NCI-H1417 treated with DMSO at 0.1 percent for 48 hours (cell line): ENCODE measurements at regions not wholly inside any gene's neighbourhood (a gene's known extent, or its start where the extent isn't known, plus 50 kb on each side); places are given as distances from the start of the nearest gene placed in this dataset.

Experiments used
- DNase-seq: peaks from one replicate; lab custom pipeline; 2025; lab: John Stamatoyannopoulos, UW

DNA sequence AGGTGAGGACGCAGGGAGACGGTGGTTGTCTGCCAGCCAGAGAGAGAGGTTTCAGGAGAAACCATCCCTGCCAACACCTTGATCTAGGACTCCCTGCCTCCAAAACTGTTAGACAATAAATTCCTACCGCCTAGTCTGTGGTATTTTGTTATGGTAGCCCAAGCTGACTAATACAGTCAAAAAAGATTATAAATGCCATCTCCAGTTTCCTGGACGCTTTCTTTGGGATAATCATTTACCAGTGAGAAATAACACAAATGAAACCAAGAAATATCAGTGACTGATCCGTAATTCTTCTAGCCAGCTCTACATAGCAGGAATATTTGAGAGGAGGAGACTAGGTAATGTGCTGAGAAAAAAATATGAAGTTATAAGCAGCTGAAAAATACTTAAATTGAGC is 707.8 kb upstream of the LMCD1 start:
- no peak for DNase-seq

DNA sequence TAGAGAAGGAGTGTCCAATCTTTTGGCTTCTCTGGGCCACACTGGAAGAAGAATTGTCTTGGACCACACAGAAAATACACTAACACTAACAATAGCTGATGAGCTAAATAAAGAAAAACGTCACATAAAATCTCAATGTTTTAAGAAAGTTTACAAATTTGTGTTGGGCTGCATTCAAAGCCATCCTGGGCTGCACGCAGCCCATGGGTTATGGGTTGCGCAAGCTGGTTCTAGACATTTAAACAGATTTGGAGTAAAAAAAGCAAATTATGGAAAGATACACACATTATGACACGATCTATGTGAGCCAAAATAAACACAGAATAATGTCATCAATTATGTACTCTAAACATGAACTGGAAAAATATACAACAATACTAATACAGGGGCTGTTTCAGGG is 703.3 kb upstream of the LMCD1 start:
- no peak for DNase-seq

DNA sequence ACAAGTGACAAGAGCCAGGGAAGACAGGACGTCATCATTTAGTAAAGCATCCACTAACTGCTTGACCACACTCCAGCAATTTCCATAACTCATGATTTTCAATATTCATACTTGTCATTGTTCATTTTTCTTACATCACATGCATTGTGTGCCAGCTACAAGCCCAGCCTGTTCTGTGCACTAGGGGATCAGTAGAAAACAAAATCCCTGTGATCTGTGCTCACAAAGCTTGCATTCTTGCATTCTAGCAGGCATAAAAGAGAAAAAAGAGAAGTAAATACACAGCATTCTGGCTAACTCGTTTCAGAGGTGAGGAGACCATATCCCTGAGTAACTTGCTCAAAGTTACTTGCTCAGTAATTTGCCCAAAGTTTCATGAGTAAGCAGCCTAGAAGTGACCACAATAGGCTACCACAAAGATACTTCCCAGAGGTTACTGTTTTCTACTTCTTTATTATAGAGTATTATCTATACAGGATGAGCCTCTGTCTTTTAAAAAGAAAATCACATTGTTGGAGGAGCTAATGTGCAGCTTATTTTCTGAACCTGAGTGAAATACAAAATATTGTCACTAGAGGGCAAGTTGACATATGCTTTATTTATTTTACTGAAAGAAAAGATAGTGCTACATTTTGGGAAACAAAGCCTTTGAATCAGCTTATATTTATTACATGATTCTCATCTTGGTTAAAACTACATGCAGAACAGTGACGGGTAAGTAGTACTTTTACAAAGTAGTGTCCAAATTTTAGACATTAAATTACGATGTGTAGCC is 701.4 kb upstream of the LMCD1 start:
- no peak for DNase-seq

DNA sequence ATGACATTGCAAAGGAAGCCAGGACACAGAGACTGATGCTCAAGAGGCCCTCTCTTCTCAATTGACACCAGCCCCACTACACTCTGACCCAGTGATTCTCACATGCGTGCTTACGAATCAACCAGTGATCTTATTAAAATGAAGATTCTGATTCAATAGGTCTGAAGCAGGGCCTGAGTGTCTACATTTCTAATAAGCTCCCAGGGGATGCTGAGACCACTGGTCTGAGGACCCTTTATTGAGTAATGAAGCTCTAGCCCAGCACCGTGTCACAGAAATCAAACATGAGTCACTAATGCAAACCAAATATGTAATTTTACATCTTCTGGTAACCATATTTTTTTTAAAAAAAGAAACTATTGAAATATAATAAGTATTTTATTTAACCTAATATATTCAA is 689.1 kb upstream of the LMCD1 start:
- DNase-seq: no peak

DNA sequence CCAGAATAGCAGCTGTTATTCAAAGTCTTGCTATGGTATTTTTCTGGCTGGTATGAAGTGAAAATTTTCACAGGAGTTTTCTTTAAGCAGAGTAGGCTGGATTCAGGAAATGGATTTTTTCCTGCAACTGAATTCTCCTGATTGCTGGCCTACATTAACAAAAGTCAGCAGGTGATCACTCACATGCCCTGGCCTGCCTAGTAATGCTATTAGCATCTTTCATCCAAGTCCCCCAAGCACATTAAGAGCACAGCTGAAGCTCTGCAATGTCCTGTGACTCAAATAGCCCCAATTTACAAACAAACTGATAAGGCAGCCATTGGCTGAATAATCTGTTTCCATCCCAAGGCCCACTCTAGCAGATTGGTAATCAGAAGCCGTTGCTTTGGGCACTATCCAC is 688.3 kb upstream of the LMCD1 start:
- no peak for DNase-seq

DNA sequence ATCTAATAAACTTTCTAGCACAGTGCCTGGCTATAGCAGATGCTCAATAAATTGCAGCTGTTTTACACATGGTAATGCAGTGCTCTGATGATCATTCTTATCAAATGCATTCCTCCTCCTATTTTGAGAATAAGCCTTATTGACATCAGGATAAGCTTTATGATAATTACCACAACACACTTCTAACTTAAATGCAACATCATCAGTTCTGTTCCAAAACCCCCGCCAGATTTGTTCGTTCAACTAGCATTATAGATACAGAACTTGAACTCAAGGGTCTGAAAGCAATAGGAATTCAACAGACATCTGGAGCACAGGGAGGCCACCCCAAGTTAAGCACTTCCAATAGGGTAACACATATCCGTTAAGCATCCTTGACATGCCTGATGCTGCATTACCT is 684.4 kb upstream of the LMCD1 start:
- no peak for DNase-seq

DNA sequence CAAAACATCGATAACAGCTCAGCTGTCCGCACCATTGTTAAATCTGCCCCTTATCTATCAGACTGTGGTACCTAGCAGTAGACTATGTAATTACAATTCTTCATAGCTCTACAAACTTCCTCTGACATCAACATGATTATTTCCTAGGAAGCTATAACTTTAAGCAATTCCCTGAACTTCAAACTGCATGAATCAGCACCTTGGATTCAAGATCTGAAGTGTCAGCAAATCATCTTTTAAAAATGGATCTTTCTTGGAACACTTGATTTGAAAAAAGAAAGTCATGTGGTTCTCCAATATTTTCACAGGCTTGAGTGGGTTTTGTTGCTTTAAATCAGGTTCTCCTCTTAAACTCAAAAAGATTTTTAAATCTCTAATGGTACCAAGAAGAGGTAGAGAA is 680.7 kb upstream of the LMCD1 start:
- no peak for DNase-seq

DNA sequence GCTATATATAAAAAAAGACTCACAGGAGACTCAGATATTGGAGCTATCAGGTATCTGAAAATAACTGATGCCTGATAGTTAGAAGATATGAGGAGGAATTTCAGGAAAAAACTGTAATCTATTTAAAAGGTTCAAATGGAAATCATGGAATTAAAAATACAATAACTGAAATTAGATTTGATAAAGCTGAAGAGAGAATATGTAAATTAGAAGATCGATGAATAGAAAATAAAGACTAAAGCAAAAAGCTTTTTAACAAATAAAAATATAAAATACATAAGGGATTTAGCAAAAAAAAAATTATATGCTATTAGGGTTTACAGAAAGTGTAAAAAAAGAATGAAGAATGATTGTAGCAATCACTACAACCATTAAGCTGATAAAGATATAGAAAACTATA is 679.8 kb upstream of the LMCD1 start:
- no peak for DNase-seq

DNA sequence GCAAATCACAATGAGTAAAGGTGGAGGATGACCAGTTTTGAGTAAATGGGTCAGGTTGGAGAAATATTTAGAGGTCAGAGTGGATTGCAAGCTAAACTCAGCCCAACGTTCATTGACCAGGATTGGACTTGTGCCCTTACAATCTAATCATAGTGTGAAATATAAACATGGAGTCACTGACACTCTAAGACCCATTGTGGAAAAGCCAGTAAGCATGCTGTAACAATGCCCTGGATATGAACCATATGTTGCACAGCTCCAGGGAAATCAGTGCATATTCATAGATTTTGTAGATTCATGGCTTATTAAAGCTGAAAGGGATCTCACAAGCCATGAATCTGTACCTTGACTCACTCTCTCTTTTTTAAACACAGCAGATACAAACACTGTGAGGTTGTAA is 660.2 kb upstream of the LMCD1 start:
- no peak for DNase-seq

DNA sequence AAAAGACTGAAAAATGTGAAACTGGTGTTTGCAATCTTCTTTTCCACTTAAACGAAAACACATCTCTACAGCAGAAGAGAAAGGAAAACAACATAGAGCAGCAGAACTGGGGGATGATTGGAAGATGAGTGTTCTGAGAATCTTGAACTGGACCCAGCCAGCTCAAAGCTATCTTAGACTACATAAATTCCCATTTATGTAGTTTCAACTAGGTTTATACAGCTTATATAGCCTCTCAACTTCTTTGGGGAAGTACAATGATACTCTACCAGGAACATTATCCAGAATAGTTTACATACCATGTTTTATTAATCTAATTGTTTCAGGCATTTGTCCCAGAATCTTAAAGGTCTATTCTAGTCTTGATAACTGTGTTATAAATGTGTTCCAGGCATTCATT is 658.2 kb upstream of the LMCD1 start:
- DNase-seq: no peak

DNA sequence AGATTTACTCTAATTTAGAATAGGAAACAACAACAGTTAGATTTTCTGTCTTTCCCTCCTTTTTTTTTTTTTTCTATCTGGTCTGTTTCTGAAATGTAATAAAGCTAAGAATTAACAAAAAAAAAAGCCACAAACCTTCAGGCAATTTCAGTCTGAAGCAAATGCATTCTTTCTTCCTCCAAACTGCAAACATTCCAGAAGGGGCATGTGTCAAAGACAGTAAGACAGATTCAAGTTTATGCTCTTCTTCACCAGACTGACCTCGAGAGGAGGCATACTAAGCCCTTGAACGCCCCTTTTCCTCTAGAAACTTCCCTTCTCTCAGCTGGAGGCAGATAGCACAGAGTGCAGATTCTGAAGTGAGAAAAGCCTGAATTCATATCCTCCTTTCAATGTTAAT is 654.6 kb upstream of the LMCD1 start:
- no peak for DNase-seq

DNA sequence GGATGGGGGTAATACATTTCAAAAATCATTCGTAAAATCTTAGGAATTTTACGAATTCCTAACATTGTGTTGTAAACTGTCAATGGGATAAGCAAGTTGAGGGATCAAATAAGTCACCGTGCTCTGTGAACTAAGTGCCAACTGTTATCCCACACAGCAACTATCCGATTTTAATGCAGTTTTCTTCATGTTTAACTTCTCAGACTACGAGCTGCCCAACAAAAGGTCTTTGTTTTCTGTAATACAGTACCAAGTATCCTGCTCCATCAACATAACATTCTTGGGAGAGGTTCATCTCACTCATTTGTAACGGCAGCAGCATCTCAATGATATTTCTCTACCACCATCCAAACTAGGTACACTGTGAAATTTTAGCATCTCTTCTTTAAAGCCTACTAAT is 654.1 kb upstream of the LMCD1 start:
- DNase-seq: no peak

DNA sequence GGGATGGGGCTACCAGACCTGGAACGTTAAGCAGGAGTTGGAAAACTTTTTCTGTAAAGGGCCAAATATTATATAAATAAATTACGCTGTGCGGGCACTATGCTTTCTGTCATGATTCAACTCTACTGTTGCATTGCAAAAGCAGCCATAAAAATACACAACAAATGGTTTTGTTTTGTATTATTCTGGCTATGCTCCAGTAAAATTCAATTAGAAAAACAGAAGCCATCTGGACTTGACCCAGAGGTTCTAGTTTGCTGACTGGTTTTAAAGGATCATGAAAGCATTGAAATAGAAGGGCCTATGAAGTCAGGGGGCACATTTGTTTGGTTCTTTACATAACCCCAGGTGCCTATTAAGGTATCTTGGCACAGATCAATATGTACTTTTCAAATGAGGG is 647.4 kb upstream of the LMCD1 start:
- DNase-seq: no peak

DNA sequence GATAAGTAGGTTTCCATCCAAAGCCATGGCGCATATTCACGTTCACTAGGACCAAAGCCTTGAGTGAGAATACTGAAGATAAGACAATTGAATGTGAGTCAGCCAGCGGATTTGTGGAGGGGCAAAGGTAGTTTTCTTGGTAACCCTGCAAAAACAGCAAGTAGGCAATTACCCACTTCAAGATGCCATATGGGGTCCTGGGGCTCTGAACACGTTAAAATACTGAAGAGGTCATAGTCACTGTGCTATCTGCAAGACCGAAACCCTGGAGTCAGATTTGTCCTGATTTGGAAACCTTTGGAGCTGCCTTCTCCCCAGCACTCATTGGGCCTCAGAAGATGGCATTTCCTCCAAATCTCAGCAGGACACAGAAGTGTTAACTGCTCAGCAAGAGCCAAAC is 646.9 kb upstream of the LMCD1 start:
- no peak for DNase-seq

DNA sequence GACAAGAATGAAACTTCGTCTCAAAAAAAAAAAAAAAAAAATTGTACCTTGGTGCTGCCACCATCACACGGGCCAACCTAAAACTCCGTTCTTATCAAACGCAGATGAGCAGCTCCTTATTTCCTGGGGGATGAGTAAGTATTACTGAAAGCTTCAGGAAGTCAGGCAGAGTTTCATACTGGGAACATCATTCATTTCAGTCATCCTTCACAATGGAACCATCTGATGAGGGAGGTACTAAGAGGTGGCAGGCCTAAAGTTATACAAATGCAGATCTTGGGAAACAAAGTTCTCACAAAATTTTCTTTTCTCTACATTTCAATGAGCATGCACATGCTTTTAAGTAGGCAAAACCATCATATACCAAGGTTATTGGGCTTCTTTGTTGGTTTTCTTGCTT is 636.0 kb upstream of the LMCD1 start:
- no peak for DNase-seq

DNA sequence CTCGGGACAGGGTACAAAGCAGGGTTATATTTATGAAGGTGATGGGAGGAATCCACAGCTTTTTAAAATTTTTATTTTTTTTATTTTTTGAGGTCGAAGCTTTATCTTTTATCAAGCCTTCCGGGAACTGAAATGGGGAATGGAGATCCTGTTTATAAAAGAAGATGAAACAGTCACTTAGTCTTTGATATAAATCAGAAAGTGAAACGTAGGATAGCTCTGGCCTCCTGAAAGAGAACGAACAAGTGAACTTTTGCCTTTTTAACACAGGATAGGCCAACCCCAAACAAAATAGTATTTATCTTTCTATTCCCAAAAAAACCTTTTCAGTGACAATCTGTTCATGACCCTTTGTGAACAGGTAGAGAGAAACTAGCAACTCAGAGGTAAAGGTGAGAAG is 634.0 kb upstream of the LMCD1 start:
- DNase-seq: no peak

DNA sequence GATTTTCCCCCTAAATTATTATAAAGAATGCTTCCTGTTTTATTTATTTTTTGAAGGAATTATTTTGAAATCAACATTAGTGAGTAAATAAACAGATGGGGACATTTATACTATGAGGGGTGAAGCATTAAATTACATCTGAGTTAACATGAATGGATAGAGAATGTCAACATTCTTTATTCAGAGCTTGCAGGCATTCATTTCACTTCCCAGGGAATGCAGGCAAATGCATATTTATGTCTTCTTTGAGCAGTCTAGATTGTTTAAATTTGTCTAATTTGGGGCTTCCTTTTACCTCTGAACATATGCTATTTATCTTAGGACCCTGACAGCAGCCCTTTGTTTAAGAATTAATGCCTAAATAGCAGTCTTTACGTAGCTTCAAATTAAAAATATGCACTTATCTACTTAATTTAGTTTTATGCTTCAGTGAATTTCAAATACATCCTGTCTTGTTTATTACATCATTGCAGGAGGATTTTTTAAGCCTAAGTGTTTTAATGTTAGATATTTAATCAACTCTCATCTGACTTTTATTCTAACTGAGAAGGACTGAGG is 630.5 kb upstream of the LMCD1 start:
- DNase-seq: no peak

DNA sequence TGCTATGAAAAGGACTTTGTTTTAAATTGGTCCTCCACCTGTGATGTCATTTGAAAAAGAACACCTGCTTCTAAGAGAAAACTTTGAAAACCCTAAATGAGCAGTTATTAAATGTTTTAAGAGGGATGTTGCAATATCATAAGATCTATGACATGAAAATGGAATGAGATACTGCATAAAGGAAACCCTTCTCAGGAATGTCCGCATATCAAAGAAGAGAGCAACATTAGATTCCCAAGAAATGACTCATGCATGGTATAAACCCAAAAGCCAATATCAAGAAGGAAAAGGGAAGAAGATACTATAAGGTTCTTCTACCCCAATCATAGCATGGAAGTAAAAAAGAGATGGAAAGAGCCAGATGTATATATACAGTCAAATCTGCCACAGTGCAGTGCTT is 627.5 kb upstream of the LMCD1 start:
- no peak for DNase-seq

DNA sequence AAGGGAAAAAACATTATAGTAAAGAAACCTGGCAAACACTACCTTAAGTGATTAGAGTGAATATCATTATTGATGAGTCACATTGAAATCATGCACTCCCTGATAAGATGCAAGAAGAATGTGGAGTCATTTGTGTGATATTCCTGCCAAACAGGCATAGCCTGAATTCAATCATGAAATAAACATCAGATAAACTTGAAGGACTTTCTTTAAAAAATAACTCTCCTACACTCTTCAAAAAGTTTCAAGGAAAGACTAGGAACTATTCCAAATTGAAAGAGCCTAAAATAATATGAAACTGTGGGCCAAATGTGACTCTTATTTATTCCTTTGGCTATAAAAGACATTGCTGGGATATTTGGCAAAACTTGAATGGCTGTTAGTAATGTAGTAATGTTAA is 625.7 kb upstream of the LMCD1 start:
- no peak for DNase-seq

DNA sequence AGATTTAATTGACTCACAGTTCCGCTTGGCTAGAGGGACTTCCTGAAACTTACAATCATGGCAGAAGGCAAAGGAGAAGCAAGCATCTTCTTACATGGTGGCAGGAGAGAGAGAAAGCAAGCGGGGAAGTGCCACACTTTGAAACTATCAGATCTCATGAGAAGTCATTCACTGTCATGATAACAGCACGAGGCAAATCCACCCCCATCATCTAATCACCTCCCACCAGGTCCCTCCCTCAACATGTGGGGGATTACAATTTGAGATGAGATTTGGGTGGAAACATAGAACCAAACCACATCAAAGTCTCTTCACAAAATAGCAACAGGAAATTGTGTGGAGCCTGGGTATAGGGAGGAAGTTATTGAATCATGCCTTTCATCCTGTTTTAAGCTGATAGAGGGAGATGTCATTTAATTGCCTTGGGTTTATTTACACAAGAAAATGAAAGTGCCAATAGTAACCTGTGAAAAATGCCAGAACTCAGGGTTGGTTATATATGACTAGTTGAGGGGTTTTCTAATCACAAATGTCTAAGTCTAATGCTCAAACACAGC is 624.8 kb upstream of the LMCD1 start:
- DNase-seq: no peak

DNA sequence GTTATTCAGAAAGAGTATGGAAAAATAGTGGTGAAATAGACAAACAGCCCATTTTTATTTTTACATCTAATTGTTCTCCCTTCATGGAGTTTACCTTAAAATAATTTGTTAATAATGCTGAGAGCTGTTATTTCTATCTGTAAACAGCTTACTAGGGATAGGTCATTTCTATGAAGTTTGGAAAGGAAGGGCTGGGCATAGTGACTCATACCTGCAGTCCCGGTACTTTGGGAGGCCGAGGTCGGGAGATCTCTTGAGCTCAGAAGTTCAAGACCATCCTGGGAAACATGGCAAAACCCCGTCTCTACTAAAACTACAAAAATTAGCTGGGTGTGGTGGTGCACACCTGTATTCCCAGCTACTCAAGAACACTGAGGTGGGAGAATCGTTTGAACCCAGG is 624.3 kb upstream of the LMCD1 start:
- DNase-seq: no peak

DNA sequence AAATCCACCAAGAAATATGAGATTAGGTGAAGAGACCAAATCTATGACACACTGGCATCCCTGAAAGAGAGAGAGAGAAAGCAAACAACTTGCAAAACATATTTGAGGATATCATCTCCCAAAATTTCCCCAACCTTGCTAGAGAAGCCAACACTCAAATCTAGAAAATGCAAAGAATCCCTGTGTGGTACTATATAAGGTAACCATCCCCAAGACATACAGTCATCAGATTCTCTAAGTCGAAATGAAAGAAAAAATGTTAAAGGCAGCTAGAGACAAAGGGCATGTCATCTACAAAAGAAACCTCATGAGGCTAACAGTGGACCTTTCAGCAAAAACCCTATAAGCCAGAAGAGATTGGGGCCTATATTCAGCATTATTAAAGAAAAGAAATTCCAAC is 622.1 kb upstream of the LMCD1 start:
- no peak for DNase-seq

DNA sequence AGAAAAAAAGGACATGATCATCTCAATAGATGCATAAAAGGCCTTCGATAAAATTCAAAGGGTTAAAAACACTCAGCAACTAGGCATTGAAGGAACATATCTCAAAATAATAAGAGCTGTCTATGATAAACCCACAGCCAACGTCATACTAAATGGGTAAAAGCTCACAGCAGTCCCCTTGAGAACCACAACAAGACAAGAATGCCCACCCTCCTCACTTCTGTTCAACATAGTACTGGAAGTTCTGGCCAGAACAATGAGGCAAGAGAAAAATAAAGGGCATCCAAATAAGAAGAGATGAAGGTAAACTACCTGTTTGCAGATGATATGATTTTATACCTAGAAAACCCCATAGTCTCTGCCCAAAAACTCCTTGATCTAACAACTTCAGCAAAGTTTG is 619.7 kb upstream of the LMCD1 start:
- no peak for DNase-seq

DNA sequence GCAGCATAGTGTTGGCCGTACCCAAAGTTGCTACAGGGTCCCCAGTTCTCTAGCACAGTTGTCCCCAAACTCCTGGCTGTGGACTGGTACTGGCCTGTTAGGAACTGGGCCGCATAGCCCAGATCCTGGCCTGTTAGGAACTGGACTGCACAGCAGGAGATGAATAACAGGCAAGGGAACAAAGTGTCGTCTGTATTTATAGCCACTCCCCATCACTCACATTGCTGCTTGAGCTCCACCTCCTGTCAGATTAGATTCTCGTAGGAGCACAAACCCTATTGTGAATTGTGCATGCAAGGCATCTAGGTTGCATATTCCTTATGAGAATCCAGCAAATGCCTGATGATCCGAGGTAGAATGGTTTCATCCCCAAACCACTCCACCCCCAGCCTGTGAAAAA is 604.0 kb upstream of the LMCD1 start:
- DNase-seq: no peak
